ENCODE measurements at regions not wholly inside any gene's neighbourhood (a gene's known extent, or its start where the extent isn't known, plus 50 kb on each side); places are given as distances from the start of the nearest gene placed in this dataset.

GRCh38 chr9:88938189-88938588 is 53.1 kb upstream of the S1PR3 start:
- no peak for TF ChIP-seq POLR2A (IDR thresholded peaks at IDR 0.05)
- TF ChIP-seq, protein P1, sequence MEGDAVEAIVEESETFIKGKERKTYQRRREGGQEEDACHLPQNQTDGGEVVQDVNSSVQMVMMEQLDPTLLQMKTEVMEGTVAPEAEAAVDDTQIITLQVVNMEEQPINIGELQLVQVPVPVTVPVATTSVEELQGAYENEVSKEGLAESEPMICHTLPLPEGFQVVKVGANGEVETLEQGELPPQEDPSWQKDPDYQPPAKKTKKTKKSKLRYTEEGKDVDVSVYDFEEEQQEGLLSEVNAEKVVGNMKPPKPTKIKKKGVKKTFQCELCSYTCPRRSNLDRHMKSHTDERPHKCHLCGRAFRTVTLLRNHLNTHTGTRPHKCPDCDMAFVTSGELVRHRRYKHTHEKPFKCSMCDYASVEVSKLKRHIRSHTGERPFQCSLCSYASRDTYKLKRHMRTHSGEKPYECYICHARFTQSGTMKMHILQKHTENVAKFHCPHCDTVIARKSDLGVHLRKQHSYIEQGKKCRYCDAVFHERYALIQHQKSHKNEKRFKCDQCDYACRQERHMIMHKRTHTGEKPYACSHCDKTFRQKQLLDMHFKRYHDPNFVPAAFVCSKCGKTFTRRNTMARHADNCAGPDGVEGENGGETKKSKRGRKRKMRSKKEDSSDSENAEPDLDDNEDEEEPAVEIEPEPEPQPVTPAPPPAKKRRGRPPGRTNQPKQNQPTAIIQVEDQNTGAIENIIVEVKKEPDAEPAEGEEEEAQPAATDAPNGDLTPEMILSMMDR (IDR thresholded peaks at IDR 0.05) = no peak

Data from lower leg skin (tissue), 3 donors.